ENCODE measurements at regions not wholly inside any gene's neighbourhood (a gene's known extent, or its start where the extent isn't known, plus 50 kb on each side); places are given as distances from the start of the nearest gene placed in this dataset.

- peaks cover 10% of the 10 kb centered on the region for H3K9me3 Mint-ChIP-seq
- H3K36me3 Mint-ChIP-seq (ENCODE audit: low read depth) = no peaks in the 10 kb centered on the region
- no peak overlapping the region for H3K27ac Mint-ChIP-seq
- H3K4me1 Mint-ChIP-seq (ENCODE audit: low read depth) = no peaks in the 10 kb centered on the region
- no peak for TF ChIP-seq CTCF (IDR thresholded peaks at IDR 0.05)
- no peak for DNase-seq
- no peak overlapping the region for H3K4me3 Mint-ChIP-seq
- peaks cover 25% of the 10 kb centered on the region for H3K27me3 Mint-ChIP-seq (ENCODE audit: insufficient read depth)
Measured at GRCh38 chr1:47523835-47524215, 86.0 kb downstream of the FOXD2 start.

GRCh38 chr1:47524272-47524671 is 86.4 kb downstream of the FOXD2 start:
- peaks cover 15% of the 10 kb centered on the region for H3K9me3 Mint-ChIP-seq
- H3K27me3 Mint-ChIP-seq (ENCODE audit: insufficient read depth) = peaks cover 24% of the 10 kb centered on the region
- peaks cover 4% of the 10 kb centered on the region; the same call in 1 of the 2 replicates for H3K36me3 Mint-ChIP-seq (ENCODE audit: low read depth)
- H3K27ac Mint-ChIP-seq = no peak overlapping the region
- H3K4me3 Mint-ChIP-seq = no peak overlapping the region
- DNase-seq = no peak
- no peaks in the 10 kb centered on the region for H3K4me1 Mint-ChIP-seq (ENCODE audit: low read depth)
- TF ChIP-seq CTCF (IDR thresholded peaks at IDR 0.05) = no peak

GRCh38 chr1:47527653-47528272 is 89.9 kb downstream of the FOXD2 start:
- Mint-ChIP-seq H3K4me1 (ENCODE audit: low read depth) (peaks cover 4% of the 10 kb centered on the region), H3K36me3 (ENCODE audit: low read depth) (peaks cover 6% of the 10 kb centered on the region; the same call in 1 of the 2 replicates), H3K9me3 (peaks cover 19% of the 10 kb centered on the region), H3K4me3 (no peak overlapping the region), H3K27ac (no peak overlapping the region), H3K27me3 (ENCODE audit: insufficient read depth) (peaks cover 27% of the 10 kb centered on the region)
- DNase-seq = peak; percentile 4
- TF ChIP-seq CTCF (IDR thresholded peaks at IDR 0.05) = peak; percentile 76

GRCh38 chr1:47529520-47530098 is 91.8 kb downstream of the FOXD2 start:
- no peak overlapping the region for H3K4me3 Mint-ChIP-seq
- no peak for DNase-seq
- H3K27me3 Mint-ChIP-seq (ENCODE audit: insufficient read depth) = peaks cover 24% of the 10 kb centered on the region
- peaks cover 22% of the 10 kb centered on the region for H3K4me1 Mint-ChIP-seq (ENCODE audit: low read depth)
- peaks cover 19% of the 10 kb centered on the region for H3K9me3 Mint-ChIP-seq
- peak; percentile 88 for TF ChIP-seq CTCF (IDR thresholded peaks at IDR 0.05)
- H3K27ac Mint-ChIP-seq = no peak overlapping the region
- H3K36me3 Mint-ChIP-seq (ENCODE audit: low read depth) = peaks cover 6% of the 10 kb centered on the region; the same call in 1 of the 2 replicates

- Mint-ChIP-seq H3K9me3 (peaks cover 16% of the 10 kb centered on the region), H3K27ac (peak overlapping the region; percentile 29; the same call in 1 of the 2 replicates), H3K4me3 (peak overlapping the region; percentile 78), H3K4me1 (ENCODE audit: low read depth) (peaks cover 25% of the 10 kb centered on the region), H3K36me3 (ENCODE audit: low read depth) (peaks cover 6% of the 10 kb centered on the region; the same call in 1 of the 2 replicates), H3K27me3 (ENCODE audit: insufficient read depth) (peaks cover 18% of the 10 kb centered on the region)
- no peak for TF ChIP-seq CTCF (IDR thresholded peaks at IDR 0.05)
- peak; percentile 54 for DNase-seq
Measured at GRCh38 chr1:47532921-47533792, 95.3 kb downstream of the FOXD2 start.
